A172 (cell line): ENCODE measurements at regions not wholly inside any gene's neighbourhood (a gene's known extent, or its start where the extent isn't known, plus 50 kb on each side); places are given as distances from the start of the nearest gene placed in this dataset.
"Not testable (repeated sequence)": the region's sequence is repeated elsewhere in the genome, so short reads cannot be mapped to it uniquely, and the experiment has no call there.

Source experiments
- DNase-seq: peaks from one replicate; pipeline ENCODE4 v3.0.0-alpha.2; 2015; ENCODE audit warnings: low spot score

DNA sequence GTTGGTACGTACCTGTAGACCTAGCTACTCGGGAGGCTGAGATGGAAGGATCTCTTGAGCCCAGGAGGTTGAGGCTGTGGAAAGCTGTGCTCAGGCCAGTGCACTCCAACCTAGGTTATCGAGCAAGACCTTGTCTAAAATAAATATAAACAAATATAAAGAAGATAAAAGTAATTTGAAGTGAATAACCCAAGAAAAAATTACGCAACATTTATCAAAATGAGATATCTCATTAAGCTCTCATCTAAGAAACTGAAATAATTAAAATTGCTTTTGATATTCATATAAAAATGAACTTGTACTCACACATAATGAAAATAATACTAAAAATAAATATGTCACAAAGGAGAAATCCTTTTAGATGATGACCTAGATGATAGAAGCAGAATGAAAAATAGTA lies 647.1 kb upstream of the NCAM2 start:
- no peak for DNase-seq

DNA sequence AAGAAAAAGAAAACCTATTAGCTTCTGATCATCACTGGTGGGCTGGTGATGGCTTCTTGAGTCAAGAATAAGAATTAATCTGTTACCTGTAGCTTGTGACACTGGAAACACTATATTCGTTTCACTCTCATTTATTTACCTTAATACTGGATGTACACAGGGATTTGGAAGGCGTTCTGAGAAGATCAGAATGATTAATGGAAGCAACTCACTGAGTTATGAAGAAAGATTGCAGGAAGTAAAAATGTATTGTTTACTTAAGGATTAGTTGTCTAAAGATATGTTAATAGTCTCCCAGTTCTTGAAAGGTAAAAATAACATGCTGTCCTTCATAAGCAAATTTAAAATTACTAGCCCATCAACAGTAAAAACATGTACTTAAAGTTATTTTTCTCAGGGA lies 644.9 kb upstream of the NCAM2 start:
- DNase-seq, result no peak

DNA sequence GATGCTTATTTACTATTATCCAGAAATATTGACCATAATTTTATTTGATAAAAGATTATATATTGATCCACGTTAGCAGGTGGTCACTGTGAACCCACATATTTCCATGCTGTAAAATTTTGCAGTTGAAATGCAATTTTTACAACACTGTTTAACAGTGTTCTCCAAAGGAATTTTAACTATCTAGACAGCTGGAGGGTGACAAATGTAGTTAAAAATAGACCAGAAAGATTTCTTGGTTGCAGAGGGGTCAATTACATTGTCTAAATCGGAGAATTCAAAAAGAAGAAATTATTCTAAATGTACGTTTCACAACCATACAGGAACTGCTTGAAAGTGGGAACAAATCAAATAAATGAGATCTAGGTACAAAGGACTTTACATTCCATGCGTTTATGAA lies 625.2 kb upstream of the NCAM2 start:
- DNase-seq, result no peak

DNA sequence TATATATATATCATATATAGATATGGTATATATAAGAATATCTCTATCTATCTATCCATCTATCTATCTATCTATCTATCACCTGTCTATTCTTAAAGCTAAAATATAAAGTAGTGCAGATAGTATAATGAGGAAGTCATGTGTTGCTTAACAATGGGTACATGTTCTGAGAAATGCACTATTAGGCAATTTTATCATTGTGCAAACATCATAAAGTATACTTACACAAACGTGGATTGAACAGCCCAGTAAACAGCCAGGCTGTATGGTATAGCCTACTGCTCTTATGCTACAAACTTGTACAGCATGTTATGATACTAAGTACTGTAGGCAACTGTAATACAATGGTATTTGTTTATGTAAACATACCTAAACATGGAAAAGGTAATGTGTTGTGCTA lies 621.0 kb upstream of the NCAM2 start:
- DNase-seq, result no peak

DNA sequence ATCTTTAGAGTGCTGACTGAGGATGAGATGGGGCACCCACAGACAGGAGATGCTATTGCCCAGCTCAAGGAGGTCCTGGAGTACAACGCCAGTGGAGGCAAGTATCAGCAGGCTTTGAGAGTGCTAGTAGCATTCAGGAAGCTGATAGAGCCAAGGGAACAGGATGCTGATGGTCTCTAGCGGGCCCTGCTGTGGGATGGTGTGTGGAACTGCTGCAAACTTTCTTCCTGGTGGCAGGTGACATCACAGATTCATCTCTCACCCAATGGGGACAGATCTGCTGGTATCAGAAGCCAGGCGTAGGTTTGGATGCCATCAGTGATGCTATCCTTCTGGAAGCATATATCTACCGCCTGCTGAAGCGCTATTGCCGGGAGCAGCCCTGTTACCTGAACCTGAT lies 609.8 kb upstream of the NCAM2 start:
- DNase-seq, result no peak

DNA sequence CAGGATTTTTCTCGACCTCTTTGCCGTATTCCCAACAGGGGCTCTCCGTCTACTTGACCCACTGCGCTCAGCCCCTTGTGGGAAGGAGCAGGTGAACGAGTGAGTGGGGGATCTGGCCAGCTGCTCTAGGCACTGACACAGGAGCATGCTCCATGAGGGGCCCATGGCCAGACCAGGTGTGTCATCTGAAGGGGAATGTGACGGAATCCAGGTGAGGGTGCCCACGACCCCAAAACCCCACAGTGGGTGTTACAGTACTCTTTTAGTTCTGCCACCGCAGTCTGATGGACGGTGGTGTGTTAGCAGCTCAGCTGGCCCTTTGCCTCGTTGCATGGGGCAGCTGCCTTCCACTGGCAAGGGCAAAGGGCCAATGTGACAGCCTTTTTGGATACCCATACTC lies 601.4 kb upstream of the NCAM2 start:
- no peak for DNase-seq

DNA sequence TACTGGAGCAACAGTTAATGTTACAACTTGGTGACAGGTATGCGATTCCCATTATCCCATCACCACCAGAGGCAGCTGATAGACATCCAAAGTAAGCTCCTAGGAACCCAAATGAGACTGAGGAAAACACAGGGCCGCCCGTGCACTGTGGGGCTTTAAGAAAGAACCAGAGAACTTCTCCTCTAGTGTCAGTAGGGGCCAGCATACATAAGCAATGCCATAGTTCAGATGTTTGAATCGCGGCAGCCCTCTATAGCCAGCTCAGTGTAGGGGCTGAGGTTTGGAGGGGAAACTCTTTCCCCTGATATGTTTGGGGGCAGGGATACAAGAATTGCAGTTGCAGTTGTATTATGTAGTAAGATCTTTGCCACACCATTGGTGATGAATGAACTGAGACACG lies 593.3 kb upstream of the NCAM2 start:
- no peak for DNase-seq

DNA sequence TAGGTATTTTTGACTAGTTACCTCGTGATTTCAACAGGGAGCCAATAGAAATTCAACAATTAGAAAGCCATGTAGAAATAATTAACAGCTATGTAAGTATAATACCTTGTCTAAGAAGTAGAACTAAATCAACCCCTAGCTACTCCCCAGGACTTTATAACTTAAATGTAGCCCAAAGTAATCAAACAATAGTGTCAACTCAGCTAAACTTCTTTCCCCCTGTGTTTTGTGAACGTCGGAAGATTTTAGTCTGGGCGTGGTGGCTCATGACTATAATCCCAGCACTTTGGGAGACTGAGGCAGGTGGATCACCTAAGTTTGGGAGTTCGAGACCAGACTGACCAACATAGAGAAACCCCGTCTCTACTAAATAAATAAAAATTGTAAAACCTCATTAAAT lies 579.9 kb upstream of the NCAM2 start:
- DNase-seq, result no peak

DNA sequence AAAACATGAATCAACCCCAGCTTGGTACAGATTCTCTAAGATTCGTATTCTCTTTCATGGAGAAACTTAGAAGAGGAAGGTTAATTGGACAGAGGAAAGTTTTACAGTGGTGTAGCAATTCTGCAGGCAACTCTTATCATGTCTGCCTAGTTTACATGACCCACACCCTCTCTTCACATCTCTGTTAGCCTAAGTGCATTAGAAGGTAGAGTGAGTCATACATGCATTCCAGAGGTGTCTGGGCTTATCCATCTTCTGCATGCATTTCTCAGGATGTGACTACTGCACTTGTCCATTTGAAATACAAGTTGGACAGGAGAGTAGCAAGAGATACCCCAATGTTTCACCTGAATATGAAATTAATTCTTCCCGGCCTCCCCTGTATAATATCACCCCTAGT lies 578.4 kb upstream of the NCAM2 start:
- no peak for DNase-seq

DNA sequence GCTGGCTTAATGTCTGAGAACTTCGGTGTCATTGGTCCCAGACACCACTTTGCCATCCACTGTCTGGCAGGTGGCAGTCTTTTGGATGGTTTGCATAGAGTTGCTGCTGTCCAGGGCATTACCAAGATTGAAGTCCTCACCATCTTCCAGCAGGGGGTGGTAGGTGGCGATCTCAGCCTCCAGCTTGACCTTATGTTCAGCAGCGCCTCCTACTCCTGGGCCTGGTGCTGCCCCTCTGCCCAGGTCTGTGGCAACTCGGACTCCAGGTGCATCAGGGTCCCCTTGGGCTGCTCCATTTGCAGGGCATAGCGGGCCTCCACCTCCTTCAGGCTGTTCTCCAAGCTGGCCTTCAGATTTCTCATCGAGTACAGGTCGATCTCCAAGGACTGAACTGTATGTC lies 573.3 kb upstream of the NCAM2 start:
- DNase-seq, result no peak

DNA sequence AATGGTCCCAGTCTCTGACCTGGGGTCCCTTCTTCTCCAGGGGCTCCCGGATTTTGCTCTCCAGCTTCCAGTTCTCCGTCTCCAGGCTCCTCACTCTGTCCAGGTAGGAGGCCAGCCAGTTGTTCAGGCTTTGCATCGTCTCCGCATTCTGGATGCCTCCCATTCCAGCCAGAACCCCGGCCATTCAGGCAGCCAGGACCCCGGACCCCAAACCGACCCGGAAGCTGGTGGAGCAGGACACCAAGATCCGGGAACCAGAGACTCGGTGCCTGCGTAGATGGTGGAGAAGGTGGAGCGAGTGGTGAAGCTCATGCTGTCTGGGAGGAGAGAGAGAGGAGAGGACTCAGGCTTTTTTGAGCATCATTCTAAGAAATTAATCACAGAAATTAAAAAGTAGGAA lies 572.4 kb upstream of the NCAM2 start:
- DNase-seq, result no peak

DNA sequence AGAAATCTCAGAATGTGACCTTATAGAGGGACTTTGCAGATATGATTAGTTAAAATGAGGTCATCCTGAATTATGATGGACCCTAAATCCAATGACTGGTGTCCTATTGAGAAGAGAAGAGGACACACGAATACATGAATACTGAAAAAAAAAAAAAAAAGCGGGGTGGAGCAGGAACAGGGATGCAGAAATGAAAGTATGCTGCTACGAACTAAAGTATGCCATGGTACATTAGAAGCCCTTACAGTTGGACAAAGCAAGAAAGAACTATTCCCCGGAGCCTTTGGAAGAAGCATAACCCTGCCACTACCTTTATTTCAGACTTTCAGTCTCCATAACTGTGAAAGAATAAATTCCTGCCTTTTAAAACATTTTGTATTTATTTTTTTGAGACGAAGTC lies 557.9 kb upstream of the NCAM2 start:
- no peak for DNase-seq

DNA sequence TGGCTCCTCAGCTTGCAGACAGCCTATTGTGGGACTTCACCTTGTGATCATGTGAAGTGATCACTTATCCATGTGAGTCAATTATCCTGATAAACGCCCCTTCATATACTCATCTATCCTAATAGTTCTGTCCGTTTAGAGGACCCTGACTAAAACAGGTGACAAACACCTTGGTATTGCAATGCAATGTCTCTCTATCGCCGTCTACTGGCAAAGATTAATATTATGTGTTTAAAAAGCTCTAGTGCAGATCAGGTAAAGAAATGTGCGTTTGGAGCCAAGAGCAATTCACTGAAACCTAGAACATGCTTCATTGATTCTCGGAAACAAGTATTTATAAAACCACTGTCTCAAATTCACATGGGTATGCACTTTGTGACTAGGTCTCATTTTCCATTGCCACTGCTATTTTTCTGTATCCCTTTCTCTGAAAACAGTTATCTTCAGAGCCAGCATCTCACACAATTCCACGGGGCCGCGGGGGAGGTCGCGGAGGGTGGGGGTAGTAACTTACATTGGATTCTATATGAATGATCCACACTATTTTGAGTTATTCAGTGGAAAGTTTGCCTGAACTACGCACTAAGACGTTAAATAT lies 554.6 kb upstream of the NCAM2 start:
- DNase-seq, result peak; percentile 2

DNA sequence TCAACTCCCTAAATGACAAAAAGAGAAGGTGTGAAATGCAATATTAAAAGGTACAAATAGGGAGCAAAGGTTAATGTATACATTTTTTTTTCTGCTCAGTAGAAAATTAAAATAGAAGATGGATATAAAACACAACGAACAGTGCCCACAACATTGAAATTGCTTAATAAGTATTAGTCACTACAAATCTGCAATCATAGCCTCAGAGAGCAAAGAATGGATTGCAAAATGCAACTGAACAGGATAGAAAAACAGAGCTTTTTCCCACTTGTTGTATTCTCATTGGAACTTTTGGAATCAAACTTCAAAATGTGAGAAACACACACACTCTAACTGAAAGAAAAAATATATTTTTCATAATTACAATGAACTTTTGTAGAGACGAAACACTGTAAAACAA lies 552.2 kb upstream of the NCAM2 start:
- no peak for DNase-seq

DNA sequence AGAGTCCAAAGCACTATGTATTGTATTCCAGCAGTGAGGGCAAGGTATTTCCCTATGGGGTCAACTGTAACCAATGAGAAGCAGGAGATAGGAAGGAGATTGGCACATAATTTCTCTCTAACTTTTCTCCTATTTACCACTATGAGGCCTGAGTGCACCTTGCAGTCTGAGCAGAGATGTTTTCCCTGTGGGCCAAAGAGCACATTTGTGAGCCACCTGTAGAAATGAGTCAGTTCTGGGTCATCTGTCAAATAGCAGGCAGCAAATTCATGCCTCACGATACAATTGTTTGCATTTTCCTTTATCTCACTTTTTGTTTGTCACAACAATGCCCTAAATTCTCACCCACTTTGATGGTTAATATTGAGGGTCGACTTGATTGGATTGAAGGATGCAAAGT lies 547.2 kb upstream of the NCAM2 start:
- no peak for DNase-seq

DNA sequence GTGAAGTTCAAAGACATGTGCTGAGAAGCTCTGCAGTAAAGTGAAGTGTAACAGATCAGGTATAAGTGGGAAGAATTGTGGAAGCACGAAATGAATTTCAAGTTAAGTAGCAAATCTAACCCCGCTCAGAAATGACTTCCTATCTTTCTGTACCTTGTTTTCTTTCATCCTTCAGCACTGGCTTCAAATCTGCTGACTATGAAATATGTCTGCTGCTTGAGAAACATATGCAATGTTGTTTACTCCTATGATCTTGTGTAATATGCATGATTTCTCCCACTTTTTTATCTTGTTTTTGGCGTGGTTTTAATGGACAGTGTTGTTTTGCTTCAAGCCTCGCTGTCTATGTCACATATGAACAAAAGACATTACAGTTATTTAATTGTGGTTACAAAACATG lies 545.3 kb upstream of the NCAM2 start:
- no peak for DNase-seq

DNA sequence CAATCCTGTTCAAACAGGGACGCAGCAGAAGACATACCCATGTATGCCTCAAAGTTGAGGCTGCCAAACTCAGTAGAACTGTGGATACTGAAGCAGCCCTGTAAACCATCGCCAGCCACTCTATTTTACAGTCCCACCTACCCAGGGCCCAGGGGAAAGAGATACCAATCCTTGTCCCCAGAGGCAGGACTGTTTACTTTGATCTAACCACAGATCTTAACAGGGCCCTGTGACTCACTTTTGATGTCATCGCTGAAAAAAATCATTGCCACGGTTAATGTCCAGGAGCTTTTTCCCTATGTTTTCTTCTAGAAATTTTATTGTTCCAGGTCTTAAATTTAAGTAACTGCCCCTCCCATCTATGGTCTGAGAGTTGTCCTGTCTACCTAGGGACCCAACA lies 538.4 kb upstream of the NCAM2 start:
- DNase-seq, result no peak

DNA sequence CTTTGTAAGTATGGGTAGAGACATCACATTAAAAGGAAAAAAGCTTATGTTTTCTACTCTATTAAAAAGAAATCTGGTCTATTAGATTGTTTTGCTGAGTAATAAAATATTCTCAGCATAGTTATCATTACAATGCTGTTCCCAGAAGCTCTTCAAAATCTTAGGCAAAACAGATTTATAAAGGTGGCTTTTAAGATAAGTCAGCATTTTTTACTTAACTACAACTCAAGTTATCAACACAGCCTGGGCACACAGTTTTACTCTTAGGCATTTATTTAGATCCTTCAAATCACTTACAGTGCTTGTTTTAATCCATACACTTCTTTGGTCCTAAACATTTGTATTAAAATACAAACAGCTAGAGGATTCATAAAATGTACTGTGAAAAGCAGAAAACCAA lies 534.8 kb upstream of the NCAM2 start:
- DNase-seq, result no peak

DNA sequence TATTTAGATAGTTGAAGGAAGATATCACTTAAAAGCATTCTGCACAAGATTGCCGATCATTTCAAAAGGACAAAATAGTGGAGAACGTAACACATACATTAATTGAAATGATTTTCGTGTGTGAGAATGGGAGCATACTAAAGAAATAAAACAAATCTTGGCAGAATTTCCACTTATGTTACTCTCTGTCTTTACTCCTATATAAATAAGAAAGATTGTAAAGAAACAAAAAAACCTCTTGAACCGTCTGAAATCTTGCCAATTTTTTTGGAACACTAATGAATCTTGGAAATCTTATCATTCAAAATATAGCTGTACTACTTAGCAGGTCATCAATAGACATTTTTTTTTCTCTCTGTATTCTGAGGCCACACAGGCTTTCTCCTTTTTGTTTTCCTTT lies 528.8 kb upstream of the NCAM2 start:
- no peak for DNase-seq

DNA sequence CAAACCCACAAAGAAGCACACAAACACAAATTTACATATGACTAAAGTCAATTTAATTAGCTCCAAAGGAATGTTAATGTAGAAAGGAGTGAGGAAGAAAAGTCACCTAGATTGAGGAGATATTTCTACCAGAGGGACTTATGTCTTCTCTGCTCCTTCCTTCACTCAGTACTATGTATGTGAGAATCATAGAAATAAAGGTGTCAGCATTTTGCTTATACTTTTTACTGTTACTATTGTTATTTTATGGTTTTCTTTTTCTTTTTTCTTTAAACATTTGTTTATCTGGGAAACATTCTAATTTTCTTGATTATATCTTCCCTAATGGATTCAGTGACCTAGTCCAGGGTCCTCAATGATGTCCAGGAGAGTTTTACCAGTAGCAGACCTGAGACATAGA lies 511.9 kb upstream of the NCAM2 start:
- no peak for DNase-seq

DNA sequence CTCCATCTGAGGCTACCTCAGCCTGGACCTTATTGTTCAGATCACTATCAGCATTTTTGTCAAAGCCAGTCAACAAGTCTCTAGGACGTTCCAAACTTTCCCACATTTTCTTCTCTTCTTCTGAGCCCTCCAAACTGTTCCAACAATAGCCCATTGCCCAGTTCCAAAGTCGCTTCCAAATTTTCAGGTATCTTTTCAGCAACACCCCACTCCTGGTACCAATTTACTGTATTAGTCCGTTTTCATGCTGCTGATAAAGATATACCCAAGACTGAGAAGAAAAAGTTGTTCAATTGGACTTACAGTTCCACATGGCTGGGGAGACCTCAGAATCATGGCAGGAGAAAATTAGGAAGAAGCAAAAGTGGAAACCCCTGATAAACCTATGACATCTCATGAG lies 495.3 kb upstream of the NCAM2 start:
- not testable (repeated sequence) for DNase-seq

DNA sequence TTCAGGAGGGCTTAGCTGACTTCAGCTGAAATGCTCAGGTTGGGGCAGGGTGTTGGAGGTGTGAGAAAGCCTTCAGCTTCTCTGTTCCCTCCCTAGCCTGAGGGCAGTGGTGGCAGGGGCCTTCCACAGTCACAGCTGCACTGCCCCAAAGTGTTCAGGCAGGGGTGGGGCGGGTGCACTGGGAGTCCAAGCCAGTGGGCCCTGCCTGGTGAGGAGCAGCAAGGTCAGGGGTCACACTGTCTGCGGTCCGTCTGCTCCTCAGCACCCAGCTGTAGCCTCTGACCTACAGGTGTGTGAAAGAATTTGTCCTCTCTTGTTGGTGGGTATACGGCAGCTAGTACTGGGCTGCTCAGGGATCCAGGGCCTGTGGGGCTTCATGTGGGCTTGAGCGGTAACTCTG lies 490.4 kb upstream of the NCAM2 start:
- DNase-seq, result no peak

DNA sequence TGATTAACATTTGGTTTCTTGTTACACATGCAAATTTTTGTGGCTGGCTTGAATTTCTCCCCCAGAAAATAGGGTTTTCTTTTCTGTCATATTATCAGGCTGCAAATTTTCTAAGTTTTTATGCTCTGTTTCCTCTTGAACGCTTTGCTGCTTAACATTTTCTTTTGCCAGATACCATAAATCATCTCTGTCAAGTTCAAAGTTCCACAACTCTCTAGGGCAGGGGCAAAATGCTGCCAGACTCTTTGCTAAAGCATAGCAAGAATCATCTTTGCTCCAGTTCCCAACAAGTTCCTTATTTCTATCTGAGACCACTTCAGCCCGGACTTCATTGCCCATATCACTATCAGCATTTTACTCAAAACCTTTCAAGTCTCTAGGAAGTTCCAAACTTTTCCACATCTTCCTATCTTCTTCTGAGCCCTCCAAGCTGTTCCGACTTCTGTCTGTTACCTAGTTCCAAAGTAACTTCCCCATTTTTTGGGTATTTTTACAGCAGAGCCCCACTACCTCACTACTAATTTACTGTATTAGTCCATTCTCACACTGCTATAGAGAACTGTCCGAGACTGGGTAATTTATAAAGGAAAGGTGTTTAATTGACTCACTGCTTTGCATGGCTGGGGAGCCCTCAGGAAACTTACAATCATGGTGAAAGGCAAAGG lies 486.9 kb upstream of the NCAM2 start:
- DNase-seq, result no peak

DNA sequence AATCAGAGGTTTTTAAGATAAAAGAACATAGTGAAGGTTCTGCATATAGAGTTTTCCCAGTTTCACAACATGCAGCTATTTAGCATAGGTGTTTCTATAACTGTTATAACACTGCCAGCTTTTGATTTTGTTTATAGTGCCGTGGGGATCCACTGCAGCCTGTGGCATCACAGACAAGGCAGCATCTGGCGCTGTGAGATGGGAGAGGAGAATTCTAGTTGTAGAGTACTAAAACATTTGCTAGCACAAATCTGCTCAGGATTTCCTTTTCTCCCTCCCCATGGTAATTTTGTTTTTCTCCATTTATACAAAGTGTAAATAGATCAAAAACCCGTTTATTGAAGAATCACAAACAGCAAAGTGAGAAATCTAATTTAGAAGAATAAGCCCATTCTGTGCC lies 482.8 kb upstream of the NCAM2 start:
- DNase-seq, result no peak
